Superior temporal gyrus (tissue), 1 donor: ENCODE measurements at regions not wholly inside any gene's neighbourhood (a gene's known extent, or its start where the extent isn't known, plus 50 kb on each side); places are given as distances from the start of the nearest gene placed in this dataset.

ENCODE experiments used
- DNase-seq: peaks from one replicate; pipeline ENCODE4 v3.0.0-alpha.2; 2016; ENCODE audit errors: extremely low spot score

DNA sequence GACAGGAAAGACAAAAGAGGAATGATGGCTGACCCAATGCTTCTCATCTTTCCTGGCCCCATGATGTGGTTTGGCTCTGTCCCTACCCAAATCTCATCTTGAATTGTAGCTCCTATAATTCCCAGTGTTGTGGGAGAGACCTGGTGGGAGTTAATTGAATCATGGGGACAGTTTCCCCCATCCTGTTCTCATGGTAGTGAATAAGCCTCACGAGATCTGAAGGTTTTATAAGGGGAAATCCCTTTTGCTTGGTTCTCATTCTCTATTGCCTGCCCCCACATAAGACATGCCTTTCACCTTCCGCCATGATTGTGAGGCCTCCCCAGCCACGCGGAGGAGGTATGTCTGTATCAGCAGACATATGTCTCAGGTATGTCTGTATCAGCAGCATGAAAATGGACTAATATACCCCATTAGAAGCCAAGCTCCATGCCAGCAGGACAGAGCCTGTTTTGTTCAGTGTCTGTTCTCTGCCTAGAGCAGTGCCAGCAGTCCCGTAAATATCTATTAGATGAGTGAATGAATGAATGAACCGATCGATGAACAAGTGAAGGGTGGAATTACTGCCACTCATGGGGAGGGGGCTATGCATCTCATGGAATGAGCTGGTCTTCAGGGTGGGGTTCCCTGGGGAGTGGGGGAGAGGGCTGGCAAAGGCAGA is 304.4 kb downstream of the SOX9 start:
- no peak for DNase-seq

DNA sequence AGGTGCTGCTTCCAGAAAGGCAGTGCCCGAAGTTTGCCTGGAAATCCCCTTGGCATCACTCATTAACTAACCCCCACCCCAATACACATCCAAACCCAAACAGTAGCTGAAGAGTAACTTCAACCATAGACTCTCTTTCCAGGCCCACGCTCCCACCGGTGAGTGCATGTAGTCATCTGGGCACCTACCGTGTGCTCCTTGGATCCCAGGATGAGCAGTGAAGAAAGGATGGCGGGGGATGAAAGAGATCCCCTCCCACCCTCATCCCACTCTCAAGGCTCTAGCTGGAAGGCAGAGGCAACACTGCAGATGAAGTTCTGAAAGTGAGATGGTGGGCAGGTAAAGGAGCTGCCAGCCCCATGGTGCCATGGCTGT is 305.0 kb downstream of the SOX9 start:
- DNase-seq = no peak

DNA sequence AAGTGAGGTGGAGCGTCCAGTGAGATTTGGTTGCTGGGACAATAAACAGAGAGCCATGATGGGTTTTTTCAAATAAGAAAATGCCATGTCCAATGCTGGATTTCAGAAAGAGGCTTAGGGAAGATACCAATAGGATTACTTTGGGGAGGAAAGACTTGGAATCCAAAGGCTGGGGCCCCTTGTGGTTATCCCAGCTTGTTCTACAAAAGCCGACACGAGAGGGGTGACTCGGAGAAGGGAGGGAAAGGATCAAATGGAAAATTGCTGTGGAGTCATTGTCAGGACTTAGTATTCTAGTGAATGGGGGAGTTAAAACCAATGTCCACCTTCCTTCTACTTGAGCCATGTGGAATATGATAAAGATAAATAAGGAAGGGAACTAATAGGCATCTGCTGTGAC is 305.5 kb downstream of the SOX9 start:
- no peak for DNase-seq

DNA sequence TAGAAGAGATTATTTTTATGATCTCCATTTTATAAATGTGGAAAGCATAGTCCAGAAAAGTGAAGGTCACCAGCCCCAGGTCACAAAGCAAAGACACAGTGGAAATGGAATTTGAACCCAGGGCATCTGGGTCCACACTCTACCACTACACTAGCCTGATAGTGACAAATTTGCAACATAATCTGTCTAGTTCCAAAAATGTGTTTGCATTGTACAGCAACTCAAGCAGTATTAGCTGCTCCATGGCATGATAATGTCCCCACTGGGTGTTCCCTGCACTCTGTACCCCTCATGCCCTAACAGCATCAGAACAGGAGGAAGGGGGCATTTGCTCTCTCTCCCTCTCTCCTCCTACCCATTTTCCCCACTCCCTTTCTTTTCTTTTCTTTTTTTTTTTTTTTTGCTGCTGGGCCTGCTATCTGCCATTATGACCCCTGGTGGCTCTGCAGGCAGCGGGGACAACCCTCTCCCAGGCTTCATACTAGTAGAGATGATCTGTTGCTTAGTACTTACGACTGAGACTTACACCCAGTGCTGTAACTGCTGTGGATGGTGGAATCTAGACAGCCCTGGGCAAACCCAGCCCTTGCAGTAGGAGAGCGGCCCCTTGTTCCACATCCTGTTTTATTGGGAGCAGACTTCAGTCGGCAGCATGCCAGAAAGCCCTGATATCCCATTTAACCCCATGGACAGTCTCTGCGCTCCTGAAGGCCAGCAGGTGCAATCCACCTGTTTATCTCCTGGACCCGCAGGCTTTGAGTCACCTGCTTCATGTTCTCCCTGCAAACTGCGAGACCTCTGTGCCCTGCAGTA is 306.3 kb downstream of the SOX9 start:
- no peak for DNase-seq

DNA sequence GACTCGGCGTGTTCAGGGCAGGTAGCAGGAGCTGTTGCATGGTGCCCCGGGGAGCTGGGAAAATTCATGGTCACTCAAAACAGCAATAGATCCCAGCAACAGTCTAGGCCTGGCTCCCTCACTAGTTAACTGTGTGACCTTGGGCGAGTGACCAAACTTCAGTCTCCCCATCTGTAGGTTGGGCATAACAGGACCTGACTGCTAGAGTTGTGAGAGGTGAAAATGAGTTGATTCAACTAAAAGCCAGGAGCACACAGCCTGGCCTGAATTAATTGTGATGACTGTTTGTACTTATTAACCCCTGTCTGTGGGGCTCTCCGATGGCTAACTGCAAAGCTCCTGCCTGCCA is 306.9 kb downstream of the SOX9 start:
- DNase-seq = no peak

DNA sequence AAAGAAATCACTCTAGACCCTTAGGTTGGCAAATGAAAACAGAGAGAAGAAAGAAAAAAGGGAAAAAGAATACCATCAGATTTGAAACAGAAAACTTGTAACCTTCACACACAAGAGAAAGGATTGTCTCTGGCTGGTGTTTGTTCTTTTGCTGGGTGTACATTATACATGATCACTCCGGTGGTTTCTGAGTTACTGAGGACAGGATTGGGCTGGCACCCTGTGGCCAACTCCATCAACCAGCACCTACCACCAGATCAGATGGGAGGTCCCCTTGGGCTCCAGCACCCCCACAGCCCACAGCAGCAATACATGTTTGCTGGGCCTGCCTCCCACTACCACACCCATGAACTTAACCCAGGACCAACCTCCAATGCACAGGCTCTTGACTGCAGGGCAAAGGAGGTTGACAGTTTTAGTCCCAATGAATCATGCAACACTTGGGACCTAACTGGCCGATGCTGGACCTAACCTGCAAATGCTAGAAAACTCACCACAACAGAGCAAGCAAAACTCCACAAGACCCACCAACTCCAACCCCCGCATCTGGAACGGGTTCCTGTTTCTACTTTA is 308.3 kb downstream of the SOX9 start:
- DNase-seq = no peak

DNA sequence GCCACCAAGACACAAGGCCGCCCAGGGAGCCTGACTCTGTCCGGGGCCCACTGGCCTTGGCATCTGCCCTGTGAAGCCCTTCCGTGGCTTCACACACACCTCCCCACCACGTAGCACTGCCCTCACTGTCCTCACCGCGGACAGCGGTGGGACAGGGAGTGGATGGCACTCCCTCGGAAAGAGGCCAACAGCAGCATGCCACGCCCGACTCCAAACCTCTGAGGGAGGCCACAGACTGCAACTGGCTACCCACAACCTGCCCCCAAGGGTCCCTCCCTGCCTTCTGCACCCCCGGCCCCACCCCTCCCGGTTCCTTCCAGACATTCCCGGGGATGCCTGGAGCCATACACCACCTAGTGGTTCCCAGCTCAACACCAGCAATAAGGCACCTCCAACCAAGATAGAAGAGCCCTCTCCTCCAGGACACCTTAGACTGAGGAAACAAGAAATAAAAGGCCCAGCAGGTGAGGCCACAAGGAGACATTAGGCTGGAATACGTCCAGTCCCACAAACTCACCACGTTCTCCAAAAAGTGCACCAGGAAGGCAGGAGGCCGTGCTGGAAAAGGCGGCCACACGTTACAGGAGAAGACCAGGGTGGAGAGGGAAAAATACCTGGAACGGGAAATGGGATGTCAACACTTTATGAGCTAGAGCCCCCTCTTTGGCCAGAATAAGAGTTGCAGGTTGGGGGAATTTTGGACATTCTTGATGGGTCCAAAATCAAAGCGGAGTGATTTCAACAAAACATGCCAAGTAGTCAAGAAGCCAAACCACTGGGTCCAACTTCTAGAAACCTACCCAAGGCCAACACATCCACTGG is 310.0 kb downstream of the SOX9 start:
- DNase-seq = no peak

DNA sequence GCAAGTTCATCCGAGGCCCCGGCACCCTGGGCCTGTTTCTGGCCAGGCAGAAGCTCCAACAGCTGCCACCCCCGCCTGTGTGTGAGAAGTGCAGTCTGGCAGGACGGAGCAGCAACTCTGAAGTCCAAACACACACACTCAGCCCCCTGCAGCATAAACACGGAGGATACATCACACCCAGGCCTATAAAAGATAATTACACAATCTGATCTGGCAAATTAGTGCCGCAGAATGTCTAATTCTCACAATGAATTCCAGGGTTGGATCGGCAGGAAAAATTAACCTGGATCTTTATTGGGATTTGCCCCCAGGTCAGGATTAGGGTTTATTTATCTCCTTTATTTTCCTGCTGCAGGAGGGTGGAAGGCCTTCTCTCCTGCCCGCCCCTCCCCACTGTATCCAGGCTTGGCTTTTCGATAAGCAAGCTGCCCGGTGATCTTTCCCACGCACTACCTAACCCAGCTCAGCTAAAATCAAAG is 311.4 kb downstream of the SOX9 start:
- no peak for DNase-seq

DNA sequence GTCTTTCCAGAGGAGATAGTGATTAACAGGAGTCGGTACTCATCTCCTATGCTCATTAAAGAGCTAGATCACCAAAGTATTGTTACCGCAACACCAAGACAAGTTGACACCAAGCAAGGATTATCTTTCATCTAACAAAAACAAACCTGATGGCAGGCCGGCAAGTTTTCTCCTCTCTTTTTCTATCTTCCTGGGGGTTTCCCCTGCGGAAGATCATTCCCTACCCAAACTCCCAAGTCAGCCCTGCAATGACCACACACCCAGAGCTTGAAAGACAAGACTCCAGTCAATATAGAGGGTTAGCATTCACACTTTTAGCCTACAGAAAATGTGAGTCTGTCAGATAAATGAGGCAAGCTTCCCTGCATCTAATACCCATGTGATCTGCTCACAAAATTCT is 312.1 kb downstream of the SOX9 start:
- DNase-seq = no peak

DNA sequence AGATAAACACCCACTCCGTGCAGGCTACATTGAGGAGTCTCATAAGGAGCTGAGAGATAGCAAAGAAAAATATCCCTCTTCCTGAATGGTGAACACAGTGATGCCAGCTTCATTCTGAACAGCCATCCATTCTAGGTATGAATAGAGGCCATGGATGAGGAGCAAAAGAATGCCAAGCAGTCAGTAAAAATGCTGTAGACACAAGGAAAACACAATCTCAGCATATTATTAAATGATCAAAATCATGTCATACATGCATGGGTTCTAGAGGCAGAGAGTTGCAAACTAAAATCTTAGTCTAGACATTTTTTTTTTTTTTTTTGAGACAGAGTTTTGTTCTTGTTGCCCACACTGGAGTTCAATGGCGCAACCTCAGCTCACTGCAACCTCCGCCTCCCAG is 313.0 kb downstream of the SOX9 start:
- peak; percentile 16 for DNase-seq

DNA sequence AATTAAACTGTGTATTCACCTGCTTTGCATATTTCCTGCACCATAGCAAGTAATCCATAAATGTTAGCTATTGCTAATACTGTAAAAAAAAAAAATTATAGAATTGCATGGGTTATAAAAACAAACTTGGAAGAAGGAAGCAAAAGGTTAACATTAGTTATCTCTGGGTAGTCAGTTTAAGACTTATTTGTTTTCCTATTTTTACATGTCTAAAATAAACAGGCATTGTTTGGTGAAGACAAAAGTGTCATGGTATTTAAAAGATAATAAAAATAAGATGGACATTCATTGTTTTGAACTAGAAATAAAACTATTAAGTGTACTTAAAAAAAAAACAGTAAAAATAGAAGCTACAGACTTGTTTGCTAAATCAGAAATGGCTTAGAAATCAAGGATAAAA is 313.8 kb downstream of the SOX9 start:
- no peak for DNase-seq

DNA sequence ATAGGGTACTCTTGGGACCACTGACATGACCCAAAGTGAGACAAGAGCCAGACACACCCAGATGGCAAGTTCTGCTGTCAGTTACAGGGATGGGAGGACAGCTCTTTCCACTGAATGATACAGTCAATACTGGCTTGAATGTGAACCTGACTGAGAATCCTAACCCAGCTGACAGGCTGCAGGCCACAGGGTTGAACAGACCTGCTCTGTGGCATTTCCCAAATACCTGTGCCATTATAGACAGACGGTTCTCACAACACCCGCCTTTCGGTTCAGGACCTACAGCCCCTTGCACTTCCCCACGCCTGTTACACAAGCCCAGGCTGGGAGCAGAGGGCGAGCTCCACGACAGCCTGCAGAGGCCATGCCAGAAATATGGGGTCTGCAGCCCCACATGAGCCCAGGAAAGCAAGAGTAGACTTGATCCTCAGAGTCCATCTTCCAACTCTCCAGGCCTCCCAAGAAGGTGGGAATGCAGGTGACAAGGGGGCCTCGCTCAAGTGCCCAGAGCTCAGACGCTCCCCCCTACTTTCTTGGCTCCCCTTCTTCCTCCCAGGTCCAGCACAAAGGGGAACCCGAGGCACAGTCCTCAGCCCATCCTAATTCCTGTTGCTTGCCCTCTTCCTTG is 314.3 kb downstream of the SOX9 start:
- DNase-seq = no peak

DNA sequence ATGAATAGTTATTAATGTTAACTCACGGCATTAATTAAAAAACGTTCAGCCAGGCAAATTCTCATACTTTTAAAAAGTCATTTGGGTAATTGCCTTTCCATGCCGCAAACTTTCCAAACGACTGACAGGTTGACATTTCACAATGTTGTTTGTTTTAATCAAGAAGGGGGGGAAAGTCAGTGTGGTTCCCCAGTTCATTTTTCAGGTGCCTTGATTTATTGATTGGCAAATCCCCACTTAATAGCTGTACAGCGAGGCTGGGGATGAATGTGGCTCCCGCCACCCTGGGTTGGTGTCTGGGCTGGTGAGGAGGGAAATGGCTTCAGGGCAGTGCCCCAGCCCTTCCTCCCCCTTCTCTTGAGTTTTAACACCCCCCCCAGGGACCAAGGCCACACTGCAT is 318.0 kb downstream of the SOX9 start:
- DNase-seq = no peak

DNA sequence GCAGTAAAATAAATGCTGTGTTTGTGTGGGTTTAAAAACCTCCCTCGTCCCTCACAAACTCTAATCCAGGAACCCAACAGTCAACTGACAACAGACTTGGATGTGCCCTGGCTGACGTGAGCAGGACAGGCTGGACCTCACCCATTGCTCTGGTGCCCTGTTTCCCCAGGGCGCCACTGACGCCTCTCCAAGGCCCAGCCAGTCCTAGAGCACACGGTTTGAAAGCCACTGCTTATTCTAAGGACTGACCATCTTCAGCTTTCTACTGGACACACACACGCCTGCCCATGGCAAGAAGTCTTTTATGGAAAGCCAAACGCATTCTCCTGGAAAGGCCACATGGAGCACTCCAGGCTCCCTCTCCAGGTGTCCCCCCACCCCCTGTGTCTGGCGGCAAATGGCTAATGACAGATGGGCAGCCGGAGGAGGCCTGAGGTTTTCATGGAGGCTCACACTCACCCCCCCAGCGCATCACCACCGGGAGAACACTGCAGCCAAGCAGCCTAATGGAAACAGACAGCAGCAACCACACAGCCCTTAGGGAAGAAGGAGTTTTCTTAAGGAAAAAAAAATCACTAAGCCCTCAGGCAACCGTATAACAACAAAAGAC is 319.2 kb downstream of the SOX9 start:
- DNase-seq = no peak

DNA sequence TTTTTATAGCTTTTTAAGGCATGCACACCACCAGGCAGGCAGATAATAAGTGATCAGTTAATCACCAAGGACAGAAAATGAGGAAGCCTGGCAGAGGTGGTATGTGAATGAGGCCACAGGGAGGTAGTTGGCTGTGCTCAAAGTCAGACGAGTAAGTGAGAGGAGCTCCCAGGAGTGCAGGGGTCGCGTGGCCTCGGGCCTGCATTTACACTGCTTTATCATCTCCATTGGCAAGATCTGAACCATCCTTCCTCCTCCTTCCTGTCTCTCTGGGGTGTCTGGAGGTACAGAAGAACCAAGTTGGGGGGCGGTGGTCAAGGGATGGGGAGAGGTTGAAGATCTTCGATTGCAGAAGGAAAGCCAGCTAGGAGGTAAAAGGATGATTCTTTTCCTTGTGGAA is 320.1 kb downstream of the SOX9 start:
- no peak for DNase-seq

DNA sequence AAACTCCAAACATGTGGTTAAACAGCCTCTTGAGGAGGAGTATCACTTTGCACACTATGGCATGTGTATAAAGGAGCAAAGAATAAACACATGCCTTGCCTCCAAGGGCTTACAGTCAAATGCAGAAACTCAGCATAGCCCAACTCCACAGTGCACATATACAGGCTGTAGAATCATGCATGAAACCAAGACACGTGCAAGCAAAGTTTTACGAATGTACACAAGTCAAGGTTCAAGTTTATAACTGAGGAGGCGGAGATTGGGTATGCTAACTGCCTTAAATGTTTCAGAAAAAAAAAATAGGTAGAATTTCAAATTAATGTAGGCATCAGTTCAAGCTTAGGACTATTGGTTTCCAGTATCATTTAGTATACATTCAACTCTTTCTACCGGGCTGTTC is 321.1 kb downstream of the SOX9 start:
- DNase-seq = no peak

DNA sequence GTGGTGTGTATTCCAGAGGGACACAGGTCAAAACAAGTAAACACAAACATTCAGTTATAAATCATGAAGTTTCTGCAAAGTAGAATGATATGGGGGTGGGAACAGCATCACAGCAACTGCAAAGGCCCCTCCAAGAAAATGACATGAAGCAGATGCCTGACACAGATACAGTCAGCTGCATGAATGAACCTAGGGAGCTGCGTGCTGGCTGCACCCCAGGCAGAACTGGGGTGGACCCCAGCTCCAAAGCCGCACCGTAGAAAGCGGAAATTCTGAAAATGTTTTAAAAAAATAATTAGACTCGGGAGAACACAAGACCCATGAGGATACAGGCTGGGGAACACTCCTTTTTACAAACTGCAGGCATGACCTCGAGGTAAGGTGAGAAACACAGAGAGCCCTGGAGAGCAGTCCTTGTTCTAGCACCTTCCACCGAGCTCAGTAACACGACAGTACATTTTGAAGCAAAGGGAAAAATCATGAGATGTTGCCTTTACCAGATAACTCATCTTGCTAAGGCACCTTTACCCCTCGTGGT is 323.8 kb downstream of the SOX9 start:
- no peak for DNase-seq

DNA sequence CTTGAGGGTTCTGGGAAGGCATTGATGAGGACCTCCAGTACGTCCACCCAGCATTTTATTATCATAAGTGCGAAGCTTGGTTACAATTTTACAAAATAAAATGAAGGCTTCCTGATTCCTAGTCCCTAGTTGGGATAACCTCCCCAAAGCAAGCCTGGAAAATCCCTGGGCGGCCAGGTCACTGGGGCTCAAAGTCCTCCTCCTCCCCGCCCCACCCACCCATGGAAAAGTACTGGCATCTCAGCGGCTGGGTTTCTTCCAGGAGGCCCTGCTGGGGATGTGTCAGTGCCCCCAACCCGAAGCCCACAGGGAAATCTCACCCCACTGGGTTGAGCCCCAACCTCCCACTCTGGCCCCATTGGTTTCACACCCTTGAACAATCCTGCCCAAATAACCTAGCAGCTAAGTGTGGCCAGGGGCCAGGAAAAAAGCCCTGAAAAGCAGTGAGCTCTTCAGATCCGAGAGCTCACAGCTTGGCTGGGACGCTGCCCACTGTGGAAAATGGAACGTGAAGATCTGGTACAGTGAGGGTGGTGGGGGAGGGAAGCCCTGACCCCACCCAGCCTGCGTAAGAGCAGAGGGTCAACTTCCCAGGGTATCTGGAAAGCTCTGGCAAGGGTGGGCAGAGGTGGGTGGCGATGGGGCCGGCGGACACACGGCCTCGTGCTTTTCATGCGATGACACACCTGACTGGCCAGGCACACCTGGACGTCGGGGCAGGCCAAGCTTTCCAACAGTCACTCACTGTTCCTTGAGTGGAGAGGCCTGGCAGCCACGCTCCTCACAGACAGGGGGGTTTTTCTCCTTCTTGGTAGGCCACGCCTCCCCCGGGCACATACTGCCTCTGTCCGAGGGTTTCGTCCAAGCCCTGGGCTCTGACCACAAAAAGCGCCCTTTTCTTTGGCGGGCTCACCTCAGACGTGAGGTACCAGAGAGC is 324.5 kb downstream of the SOX9 start:
- no peak for DNase-seq

DNA sequence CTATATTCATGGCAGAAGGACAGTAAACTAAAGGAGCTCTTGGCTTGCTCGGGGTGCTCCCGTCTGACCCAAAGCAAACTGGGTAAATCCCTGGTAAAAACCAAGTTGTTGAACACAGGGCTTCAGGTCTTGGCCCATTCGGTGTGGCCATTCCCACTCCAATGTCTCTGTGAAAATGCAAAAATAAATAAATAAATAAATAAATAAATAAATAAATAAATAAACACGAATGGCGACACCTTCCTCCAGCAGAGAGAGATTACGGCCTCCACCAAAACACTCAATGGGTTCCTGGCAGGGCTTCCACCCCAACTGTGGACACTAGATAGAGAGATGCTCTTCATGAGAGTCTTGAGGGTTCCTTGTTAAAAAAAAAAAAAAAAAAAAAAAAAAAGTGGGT is 325.3 kb downstream of the SOX9 start:
- no peak for DNase-seq
